ENCODE measurements at regions not wholly inside any gene's neighbourhood (a gene's known extent, or its start where the extent isn't known, plus 50 kb on each side); places are given as distances from the start of the nearest gene placed in this dataset.

DNA sequence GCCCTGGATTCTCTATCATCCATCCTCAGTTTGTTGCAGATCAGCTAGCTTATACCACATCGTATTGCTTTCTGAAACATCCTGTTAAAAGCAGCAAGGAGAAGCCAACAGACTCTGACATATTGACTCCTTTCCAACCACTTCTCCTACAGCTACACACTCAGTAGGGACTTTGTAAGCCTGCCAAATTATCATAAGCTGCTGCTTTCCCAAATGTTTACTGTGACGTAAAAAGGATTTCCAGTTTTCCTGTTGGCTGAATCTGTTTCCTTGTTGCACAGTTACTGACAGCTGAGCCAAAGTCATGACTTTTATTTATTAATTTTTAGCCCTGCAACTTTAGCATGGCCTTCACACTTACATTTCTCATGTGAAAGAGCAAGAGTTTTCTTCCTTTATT is 294.3 kb downstream of the KCNJ3 start:
- Histone ChIP-seq H3K4me3 (no peak overlapping the region), H3K27ac (no peak overlapping the region), H3K4me1 (no peaks in the 10 kb centered on the region), H3K9me3 (no peaks in the 10 kb centered on the region), H3K36me3 (ENCODE audit: low read depth, missing control alignments) (no peaks in the 10 kb centered on the region), H3K27me3 (no peaks in the 10 kb centered on the region)
- TF ChIP-seq, protein P1, sequence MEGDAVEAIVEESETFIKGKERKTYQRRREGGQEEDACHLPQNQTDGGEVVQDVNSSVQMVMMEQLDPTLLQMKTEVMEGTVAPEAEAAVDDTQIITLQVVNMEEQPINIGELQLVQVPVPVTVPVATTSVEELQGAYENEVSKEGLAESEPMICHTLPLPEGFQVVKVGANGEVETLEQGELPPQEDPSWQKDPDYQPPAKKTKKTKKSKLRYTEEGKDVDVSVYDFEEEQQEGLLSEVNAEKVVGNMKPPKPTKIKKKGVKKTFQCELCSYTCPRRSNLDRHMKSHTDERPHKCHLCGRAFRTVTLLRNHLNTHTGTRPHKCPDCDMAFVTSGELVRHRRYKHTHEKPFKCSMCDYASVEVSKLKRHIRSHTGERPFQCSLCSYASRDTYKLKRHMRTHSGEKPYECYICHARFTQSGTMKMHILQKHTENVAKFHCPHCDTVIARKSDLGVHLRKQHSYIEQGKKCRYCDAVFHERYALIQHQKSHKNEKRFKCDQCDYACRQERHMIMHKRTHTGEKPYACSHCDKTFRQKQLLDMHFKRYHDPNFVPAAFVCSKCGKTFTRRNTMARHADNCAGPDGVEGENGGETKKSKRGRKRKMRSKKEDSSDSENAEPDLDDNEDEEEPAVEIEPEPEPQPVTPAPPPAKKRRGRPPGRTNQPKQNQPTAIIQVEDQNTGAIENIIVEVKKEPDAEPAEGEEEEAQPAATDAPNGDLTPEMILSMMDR (IDR thresholded peaks at IDR 0.05): no peak
- no peak for TF ChIP-seq POLR2A (IDR thresholded peaks at IDR 0.05)
- intact Hi-C loops (cut with DNase I; ENCODE audit: low total_unique reads): no loop called here
- DNase-seq: no peak
- 36 to 62% methylated on average over 2 of the region's 2 CpGs for WGBS, 2 donors

DNA sequence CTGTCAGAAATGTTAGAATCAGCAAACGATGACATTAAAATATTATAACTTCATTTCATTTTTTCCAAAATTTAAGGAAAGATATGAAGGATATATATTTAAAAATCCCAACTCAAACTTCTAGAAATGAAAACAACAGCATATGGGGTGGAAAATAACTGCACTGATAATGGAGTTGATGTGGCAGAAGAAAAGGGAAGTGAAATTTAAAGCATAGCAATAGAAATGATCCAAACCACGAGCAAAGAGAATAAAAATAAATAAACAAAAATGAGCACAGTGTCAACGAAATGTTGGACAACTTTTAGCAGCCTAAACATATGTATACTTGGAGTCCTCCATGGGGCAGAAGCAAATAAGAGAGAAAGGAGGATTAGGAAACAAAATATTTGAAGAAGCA is 280.2 kb downstream of the KCNJ3 start:
- no peaks in the 10 kb centered on the region for H3K4me1 ChIP-seq
- H3K9me3 ChIP-seq: no peaks in the 10 kb centered on the region
- TF ChIP-seq POLR2A (IDR thresholded peaks at IDR 0.05): no peak
- TF ChIP-seq, protein P1 (IDR thresholded peaks at IDR 0.05): no peak
- H3K4me3 ChIP-seq: no peak overlapping the region
- no peak overlapping the region for H3K27ac ChIP-seq
- 65 to 90% methylated on average over 3 of the region's 3 CpGs for WGBS, 2 donors
- H3K36me3 ChIP-seq (ENCODE audit: low read depth, missing control alignments): no peaks in the 10 kb centered on the region
- intact Hi-C loops (cut with DNase I; ENCODE audit: low total_unique reads): no loop called here
- no peaks in the 10 kb centered on the region for H3K27me3 ChIP-seq
- DNase-seq: no peak

DNA sequence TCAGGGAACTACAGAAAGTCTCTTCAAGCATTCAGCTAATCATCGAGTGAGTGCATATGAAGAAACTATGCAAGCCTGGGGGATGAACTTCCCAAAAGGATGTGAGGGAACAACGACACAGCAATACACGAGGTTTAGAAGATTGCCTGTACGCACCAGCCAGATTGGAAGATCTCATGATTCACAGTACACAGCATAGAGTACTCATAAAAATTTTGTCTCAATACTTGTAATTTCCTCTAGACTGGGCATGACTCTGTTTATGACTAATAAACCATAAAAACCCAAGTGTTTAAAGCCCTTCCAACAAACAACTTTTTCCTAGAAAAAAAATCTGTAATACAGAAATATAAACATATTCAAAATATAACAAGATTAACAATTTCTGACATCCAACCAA is 279.7 kb downstream of the KCNJ3 start:
- Histone ChIP-seq H3K27ac (no peak overlapping the region), H3K4me3 (no peak overlapping the region), H3K9me3 (no peaks in the 10 kb centered on the region), H3K4me1 (no peaks in the 10 kb centered on the region), H3K27me3 (no peaks in the 10 kb centered on the region), H3K36me3 (ENCODE audit: low read depth, missing control alignments) (no peaks in the 10 kb centered on the region)
- no peak for DNase-seq
- intact Hi-C loops (cut with DNase I; ENCODE audit: low total_unique reads): no loop called here
- WGBS, 2 donors: 81 to 89% methylated on average over 4 of the region's 4 CpGs
- TF ChIP-seq, protein P1 (IDR thresholded peaks at IDR 0.05): no peak

DNA sequence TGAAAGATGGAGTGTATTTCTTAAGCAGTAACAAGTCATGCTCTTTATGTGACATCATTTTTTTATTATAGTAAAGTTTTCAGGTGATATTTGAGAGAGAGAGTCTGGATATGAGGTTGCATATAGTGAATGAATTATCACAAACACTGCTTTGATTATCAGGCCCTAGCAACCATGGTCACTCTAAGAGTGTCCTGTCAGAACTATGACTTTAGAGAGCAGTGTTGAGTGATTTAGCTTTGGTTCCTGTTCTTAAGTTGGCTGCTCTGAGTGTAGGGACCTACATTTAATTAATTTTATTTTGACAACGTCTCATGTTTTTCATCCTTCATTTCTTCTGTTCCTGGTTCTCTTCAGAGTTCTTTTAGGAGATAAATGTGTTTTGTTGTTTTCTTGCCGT is 275.5 kb downstream of the KCNJ3 start:
- Histone ChIP-seq H3K9me3 (no peaks in the 10 kb centered on the region), H3K4me3 (no peak overlapping the region), H3K27me3 (no peaks in the 10 kb centered on the region), H3K27ac (no peak overlapping the region), H3K36me3 (ENCODE audit: low read depth, missing control alignments) (no peaks in the 10 kb centered on the region), H3K4me1 (no peaks in the 10 kb centered on the region)
- intact Hi-C loops (cut with DNase I; ENCODE audit: low total_unique reads): no loop called here
- WGBS, 2 donors: 63 to 82% methylated on average over 2 of the region's 2 CpGs
- TF ChIP-seq, protein P1 (IDR thresholded peaks at IDR 0.05): no peak
- TF ChIP-seq POLR2A (IDR thresholded peaks at IDR 0.05): no peak
- no peak for DNase-seq

DNA sequence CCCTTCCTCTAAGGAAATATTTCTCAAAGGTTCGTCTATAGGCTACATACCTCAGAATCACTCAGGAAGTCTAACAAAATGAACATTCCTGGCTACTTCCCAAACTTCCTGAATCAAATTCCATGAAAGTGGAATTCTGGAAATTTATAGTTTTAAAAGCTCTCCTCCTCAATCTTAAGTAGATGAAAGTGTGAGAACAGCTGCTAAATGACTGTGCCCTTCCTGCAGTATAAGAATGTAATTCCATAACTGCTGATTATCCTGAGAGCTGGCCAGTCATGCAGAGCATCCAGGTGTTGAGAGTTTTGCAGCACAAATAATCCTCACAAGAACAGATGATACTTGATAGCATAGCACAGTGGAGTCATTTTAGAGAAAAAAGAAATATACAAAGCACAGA is 265.0 kb downstream of the KCNJ3 start:
- no peak overlapping the region for H3K4me3 ChIP-seq
- TF ChIP-seq, protein P1 (IDR thresholded peaks at IDR 0.05): no peak
- TF ChIP-seq POLR2A (IDR thresholded peaks at IDR 0.05): no peak
- H3K4me1 ChIP-seq: no peaks in the 10 kb centered on the region
- WGBS, 2 donors: 35 to 63% methylated on average over 1 of the region's 1 CpG
- no peak overlapping the region for H3K27ac ChIP-seq
- DNase-seq: no peak
- intact Hi-C loops (cut with DNase I; ENCODE audit: low total_unique reads): no loop called here
- no peaks in the 10 kb centered on the region for H3K27me3 ChIP-seq
- no peaks in the 10 kb centered on the region for H3K36me3 ChIP-seq (ENCODE audit: low read depth, missing control alignments)
- no peaks in the 10 kb centered on the region for H3K9me3 ChIP-seq

Measured in testis (tissue), 2 donors.